Epithelial cell of esophagus (primary cell): ENCODE measurements at regions not wholly inside any gene's neighbourhood (a gene's known extent, or its start where the extent isn't known, plus 50 kb on each side); places are given as distances from the start of the nearest gene placed in this dataset.

ENCODE experiments used
- DNase-seq: peaks from one replicate; pipeline ENCODE4 v3.0.0; 2010; ENCODE audit warnings: low read depth
- H3K4me3 ChIP-seq: 2 replicates; pipeline ENCODE4 v1.5.1; 2011; ENCODE audit warnings: mild to moderate bottlenecking, low read length, control low read depth
- CTCF ChIP-seq: IDR thresholded peaks from 2 replicates; pipeline ENCODE4 v1.5.1; 2011; ENCODE audit warnings: low read depth, mild to moderate bottlenecking, low read length, control low read depth, inconsistent platforms; ENCODE audit not compliant: insufficient read depth; ENCODE audit errors: missing control alignments

- H3K4me3 ChIP-seq, result no peak overlapping the region
- DNase-seq, result no peak
- TF ChIP-seq CTCF, result no peak
Observed at GRCh38 chr5:74382123-74382855, 258.2 kb downstream of the ENC1 start.

- no peak for TF ChIP-seq CTCF
- no peak for DNase-seq
- H3K4me3 ChIP-seq, result no peak overlapping the region
Observed at GRCh38 chr5:74380193-74380592, 260.3 kb downstream of the ENC1 start.

- H3K4me3 ChIP-seq, result no peak overlapping the region
- TF ChIP-seq CTCF, result no peak
- DNase-seq, result peak; percentile 89
Observed at GRCh38 chr5:74378464-74378863, 262.1 kb downstream of the ENC1 start.

GRCh38 chr5:74376187-74376586 is 264.3 kb downstream of the ENC1 start:
- TF ChIP-seq CTCF, result no peak
- H3K4me3 ChIP-seq, result no peak overlapping the region

GRCh38 chr5:74375271-74375670 is 265.3 kb downstream of the ENC1 start:
- no peak overlapping the region for H3K4me3 ChIP-seq
- no peak for DNase-seq

More at GRCh38 chr5:74376187-74376586, 264.3 kb downstream of the ENC1 start:
- no peak for DNase-seq

GRCh38 chr5:74374656-74375055 is 265.9 kb downstream of the ENC1 start:
- no peak for DNase-seq
- no peak for TF ChIP-seq CTCF
- no peak overlapping the region for H3K4me3 ChIP-seq

More at GRCh38 chr5:74375271-74375670, 265.3 kb downstream of the ENC1 start:
- TF ChIP-seq CTCF, result no peak

GRCh38 chr5:74373076-74373475 is 267.5 kb downstream of the ENC1 start:
- no peak for DNase-seq
- no peak for TF ChIP-seq CTCF
- H3K4me3 ChIP-seq, result no peak overlapping the region
